ENCODE measurements at regions not wholly inside any gene's neighbourhood (a gene's known extent, or its start where the extent isn't known, plus 50 kb on each side); places are given as distances from the start of the nearest gene placed in this dataset.

DNA sequence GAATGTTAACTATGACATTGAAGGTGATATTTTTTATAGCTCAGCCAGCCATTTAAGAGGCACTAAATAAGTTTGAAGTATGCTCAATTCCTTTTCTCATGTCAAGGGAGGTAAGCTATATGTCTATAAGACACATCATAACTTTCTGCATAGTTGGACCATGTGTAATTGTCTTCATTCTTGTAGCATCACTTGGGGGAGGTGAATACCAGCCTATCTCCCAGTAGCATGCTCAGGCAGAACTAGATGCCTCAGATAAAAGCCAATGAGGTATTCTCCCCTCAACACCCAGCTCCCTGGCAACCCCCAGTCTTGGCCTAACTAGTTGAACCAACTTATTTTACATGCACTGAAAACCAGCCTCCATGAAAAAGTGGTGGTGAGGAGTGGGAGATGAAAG is 158.3 kb upstream of the JAG1 start:
- H3K79me2 ChIP-seq (ENCODE audit: low read depth) = no peaks in the 10 kb centered on the region
- H3K4me3 ChIP-seq = no peak overlapping the region
- intact Hi-C loops (cut with micrococcal nuclease; ENCODE audit: unreplicated experiment) = no loop called here
- no peaks in the 10 kb centered on the region for H3F3A ChIP-seq (ENCODE audit: insufficient read depth, low read depth)
- H3K9me3 ChIP-seq (ENCODE audit: insufficient read depth, low read depth) = no peaks in the 10 kb centered on the region
- H3K4me2 ChIP-seq = no peak overlapping the region
- TF ChIP-seq, protein P1, sequence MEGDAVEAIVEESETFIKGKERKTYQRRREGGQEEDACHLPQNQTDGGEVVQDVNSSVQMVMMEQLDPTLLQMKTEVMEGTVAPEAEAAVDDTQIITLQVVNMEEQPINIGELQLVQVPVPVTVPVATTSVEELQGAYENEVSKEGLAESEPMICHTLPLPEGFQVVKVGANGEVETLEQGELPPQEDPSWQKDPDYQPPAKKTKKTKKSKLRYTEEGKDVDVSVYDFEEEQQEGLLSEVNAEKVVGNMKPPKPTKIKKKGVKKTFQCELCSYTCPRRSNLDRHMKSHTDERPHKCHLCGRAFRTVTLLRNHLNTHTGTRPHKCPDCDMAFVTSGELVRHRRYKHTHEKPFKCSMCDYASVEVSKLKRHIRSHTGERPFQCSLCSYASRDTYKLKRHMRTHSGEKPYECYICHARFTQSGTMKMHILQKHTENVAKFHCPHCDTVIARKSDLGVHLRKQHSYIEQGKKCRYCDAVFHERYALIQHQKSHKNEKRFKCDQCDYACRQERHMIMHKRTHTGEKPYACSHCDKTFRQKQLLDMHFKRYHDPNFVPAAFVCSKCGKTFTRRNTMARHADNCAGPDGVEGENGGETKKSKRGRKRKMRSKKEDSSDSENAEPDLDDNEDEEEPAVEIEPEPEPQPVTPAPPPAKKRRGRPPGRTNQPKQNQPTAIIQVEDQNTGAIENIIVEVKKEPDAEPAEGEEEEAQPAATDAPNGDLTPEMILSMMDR (conservative IDR thresholded peaks at IDR 0.05) = no peak
- no peak for TF ChIP-seq EZH2 (IDR thresholded peaks at IDR 0.05; ENCODE audit: low read depth)
- BruUV-seq (replicated peaks) = no TSS peak
- no peaks in the 10 kb centered on the region for H3K4me1 ChIP-seq (replicated peaks; ENCODE audit: insufficient read depth)
- H3K36me3 ChIP-seq (ENCODE audit: low read depth) = no peaks in the 10 kb centered on the region
- no peaks in the 10 kb centered on the region for H3K27me3 ChIP-seq (ENCODE audit: insufficient read depth, low read depth)
- H3K9me2 ChIP-seq (ENCODE audit: insufficient read depth) = no peaks in the 10 kb centered on the region
- DNase-seq = no peak
- ChIA-PET CTCF (no interaction called here), POLR2A (ENCODE audit: unreplicated experiment) (no interaction called here)
- no peak overlapping the region for H2AFZ ChIP-seq
- H3K27ac ChIP-seq = no peak overlapping the region
- no peaks in the 10 kb centered on the region for H4K20me1 ChIP-seq (ENCODE audit: insufficient read depth)

- Histone ChIP-seq H2AFZ (no peak overlapping the region), H3K4me1 (replicated peaks; ENCODE audit: insufficient read depth) (no peaks in the 10 kb centered on the region), H3F3A (ENCODE audit: insufficient read depth, low read depth) (no peaks in the 10 kb centered on the region), H3K9me3 (ENCODE audit: insufficient read depth, low read depth) (peaks cover 10% of the 10 kb centered on the region), H4K20me1 (ENCODE audit: insufficient read depth) (no peaks in the 10 kb centered on the region), H3K9me2 (ENCODE audit: insufficient read depth) (peaks cover 3% of the 10 kb centered on the region; the same call in 1 of the 2 replicates), H3K27ac (no peak overlapping the region), H3K27me3 (ENCODE audit: insufficient read depth, low read depth) (no peaks in the 10 kb centered on the region), H3K4me3 (no peak overlapping the region), H3K4me2 (no peak overlapping the region), H3K79me2 (ENCODE audit: low read depth) (no peaks in the 10 kb centered on the region), H3K36me3 (ENCODE audit: low read depth) (no peaks in the 10 kb centered on the region)
- TF ChIP-seq EZH2 (IDR thresholded peaks at IDR 0.05; ENCODE audit: low read depth) = no peak
- TF ChIP-seq, protein P1 (conservative IDR thresholded peaks at IDR 0.05) = no peak
- no peak for DNase-seq
- ChIA-PET CTCF (no interaction called here), POLR2A (ENCODE audit: unreplicated experiment) (no interaction called here)
- BruUV-seq (replicated peaks) = no TSS peak
- intact Hi-C loops (cut with micrococcal nuclease; ENCODE audit: unreplicated experiment) = no loop called here
These were observed 164.1 kb upstream of the JAG1 start for GRCh38 chr20:10837901-10838300.

DNA sequence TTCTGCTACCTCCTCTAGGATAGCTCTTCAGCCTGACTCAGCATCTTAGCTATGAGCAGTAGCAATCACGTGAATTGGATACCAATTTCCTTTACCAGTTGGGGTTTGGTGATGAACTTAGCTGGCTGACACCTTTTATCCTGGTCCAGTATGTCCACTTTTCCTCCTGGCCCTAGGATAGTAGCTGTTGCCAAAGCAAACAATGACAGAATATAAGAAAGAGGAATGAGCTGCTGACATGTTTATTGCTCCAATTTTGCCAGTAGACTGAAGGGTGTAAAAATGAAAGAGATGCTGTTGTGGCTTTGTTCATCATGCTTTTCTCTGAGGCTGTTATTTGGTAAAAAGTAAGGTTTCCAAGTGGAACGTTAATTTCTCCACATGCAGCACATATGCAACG is 168.3 kb upstream of the JAG1 start:
- H3K4me2 ChIP-seq = no peak overlapping the region
- H3K9me3 ChIP-seq (ENCODE audit: insufficient read depth, low read depth) = peaks cover 10% of the 10 kb centered on the region
- H3K4me1 ChIP-seq (replicated peaks; ENCODE audit: insufficient read depth) = no peaks in the 10 kb centered on the region
- no peak overlapping the region for H3K27ac ChIP-seq
- no peak overlapping the region for H3K4me3 ChIP-seq
- H3K27me3 ChIP-seq (ENCODE audit: insufficient read depth, low read depth) = no peaks in the 10 kb centered on the region
- DNase-seq = no peak
- no TSS peak for BruUV-seq (replicated peaks)
- H4K20me1 ChIP-seq (ENCODE audit: insufficient read depth) = no peaks in the 10 kb centered on the region
- H3K36me3 ChIP-seq (ENCODE audit: low read depth) = no peaks in the 10 kb centered on the region
- CTCF ChIA-PET = no interaction called here
- no peaks in the 10 kb centered on the region for H3F3A ChIP-seq (ENCODE audit: insufficient read depth, low read depth)
- H3K79me2 ChIP-seq (ENCODE audit: low read depth) = no peaks in the 10 kb centered on the region
- POLR2A ChIA-PET (ENCODE audit: unreplicated experiment) = no interaction called here
- TF ChIP-seq, protein P1 (conservative IDR thresholded peaks at IDR 0.05) = no peak
- TF ChIP-seq EZH2 (IDR thresholded peaks at IDR 0.05; ENCODE audit: low read depth) = no peak
- peaks cover 3% of the 10 kb centered on the region; the same call in 1 of the 2 replicates for H3K9me2 ChIP-seq (ENCODE audit: insufficient read depth)
- intact Hi-C loops (cut with micrococcal nuclease; ENCODE audit: unreplicated experiment) = no loop called here
- no peak overlapping the region for H2AFZ ChIP-seq
